ENCODE measurements at regions not wholly inside any gene's neighbourhood (a gene's known extent, or its start where the extent isn't known, plus 50 kb on each side); places are given as distances from the start of the nearest gene placed in this dataset.

GRCh38 chr2:239504643-239505235 is 103.9 kb upstream of the HDAC4 start:
- Histone ChIP-seq H3K4me2 (ENCODE audit: control insufficient read depth, insufficient read depth) (no peak overlapping the region), H3K4me1 (ENCODE audit: control insufficient read depth, insufficient read depth, low read length) (no peaks in the 10 kb centered on the region), H2AFZ (ENCODE audit: control insufficient read depth, low read depth, low read length) (no peak overlapping the region), H3K4me3 (no peak overlapping the region), H3K9ac (ENCODE audit: control insufficient read depth, insufficient read depth, low read length) (no peak overlapping the region), H3K36me3 (ENCODE audit: control insufficient read depth in 2 of 2, insufficient read depth in 2 of 2, low read length in 1 of 2) (no peaks in the 10 kb centered on the region), H3K9me3 (replicated peaks; ENCODE audit: control insufficient read depth, insufficient read depth, low read length) (no peaks in the 10 kb centered on the region), H4K20me1 (ENCODE audit: control insufficient read depth, insufficient read depth) (no peaks in the 10 kb centered on the region), H3K27ac (ENCODE audit: control insufficient read depth, insufficient read depth) (no peak overlapping the region), H3K27me3 (replicated peaks in 1 of 2; ENCODE audit: control insufficient read depth in 2 of 2, insufficient read depth in 2 of 2, low read length in 1 of 2) (no peaks in the 10 kb centered on the region; a peak in 1 of 4 replicates), H3K79me2 (ENCODE audit: control insufficient read depth, insufficient read depth, low read length) (no peaks in the 10 kb centered on the region)
- 21% methylated on average over 15 of the region's 16 CpGs for WGBS (ENCODE audit: insufficient coverage, insufficient replicate concordance, low lambda C conversion rate, missing lambda C conversion rate)
- TF ChIP-seq MTA3 (IDR thresholded peaks at IDR 0.05; ENCODE audit: borderline replicate concordance, low read length): no peak
- no peak for TF ChIP-seq EP300 (IDR thresholded peaks at IDR 0.05; ENCODE audit: borderline replicate concordance in 1 of 2, control insufficient read depth in 1 of 2, low read depth in 2 of 2, low read length in 2 of 2)
- TF ChIP-seq PAX5 (IDR thresholded peaks at IDR 0.05; ENCODE audit: borderline replicate concordance, low read depth, low read length): no peak
- no peak for TF ChIP-seq TARDBP (IDR thresholded peaks at IDR 0.05; ENCODE audit: borderline replicate concordance)
- TF ChIP-seq, protein P1, sequence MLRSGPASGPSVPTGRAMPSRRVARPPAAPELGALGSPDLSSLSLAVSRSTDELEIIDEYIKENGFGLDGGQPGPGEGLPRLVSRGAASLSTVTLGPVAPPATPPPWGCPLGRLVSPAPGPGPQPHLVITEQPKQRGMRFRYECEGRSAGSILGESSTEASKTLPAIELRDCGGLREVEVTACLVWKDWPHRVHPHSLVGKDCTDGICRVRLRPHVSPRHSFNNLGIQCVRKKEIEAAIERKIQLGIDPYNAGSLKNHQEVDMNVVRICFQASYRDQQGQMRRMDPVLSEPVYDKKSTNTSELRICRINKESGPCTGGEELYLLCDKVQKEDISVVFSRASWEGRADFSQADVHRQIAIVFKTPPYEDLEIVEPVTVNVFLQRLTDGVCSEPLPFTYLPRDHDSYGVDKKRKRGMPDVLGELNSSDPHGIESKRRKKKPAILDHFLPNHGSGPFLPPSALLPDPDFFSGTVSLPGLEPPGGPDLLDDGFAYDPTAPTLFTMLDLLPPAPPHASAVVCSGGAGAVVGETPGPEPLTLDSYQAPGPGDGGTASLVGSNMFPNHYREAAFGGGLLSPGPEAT (IDR thresholded peaks at IDR 0.05; ENCODE audit: low read depth): no peak
- TF ChIP-seq TBL1XR1 (IDR thresholded peaks at IDR 0.05; ENCODE audit: low read depth, low read length): no peak
- TF ChIP-seq ESRRA (IDR thresholded peaks at IDR 0.05; ENCODE audit: low read length): no peak
- TF ChIP-seq SIN3A (IDR thresholded peaks at IDR 0.05; ENCODE audit: low read depth, low read length): no peak
- TF ChIP-seq ELK1 (IDR thresholded peaks at IDR 0.05; ENCODE audit: low read depth, low read length): no peak
- TF ChIP-seq ZSCAN29 (IDR thresholded peaks at IDR 0.05): no peak
- BruUV-seq (replicated peaks): no TSS peak
- ChIA-PET SMC1A (ENCODE audit: uncharacterized antibody, unreplicated experiment) (no interaction called here), RAD21 (ENCODE audit: unreplicated experiment) (no interaction called here), POLR2A (no interaction called here), CTCF (no interaction called here)
- ATAC-seq (no peak), FAIRE-seq (no peak), DNase-seq (ENCODE audit: low read depth, low spot score) (no peak)
- in situ Hi-C loops (cut with MboI) (no loop called here), intact Hi-C loops (cut with micrococcal nuclease; ENCODE audit: unreplicated experiment) (no loop called here)

Data from GM12878 (cell line).